ENCODE measurements at regions not wholly inside any gene's neighbourhood (a gene's known extent, or its start where the extent isn't known, plus 50 kb on each side); places are given as distances from the start of the nearest gene placed in this dataset.

GRCh38 chr20:23224806-23225205 is 125.8 kb upstream of the NXT1 start:
- TF ChIP-seq YY1 (IDR thresholded peaks at IDR 0.05; ENCODE audit: insufficient read depth, insufficient read length): no peak
- no peak for TF ChIP-seq ZNF274 (IDR thresholded peaks at IDR 0.05; ENCODE audit: low read depth, low read length)
- no peak for TF ChIP-seq SUZ12 (IDR thresholded peaks at IDR 0.05; ENCODE audit: extremely low read depth, insufficient read depth, insufficient read length)
- Histone ChIP-seq H3K9ac (ENCODE audit: insufficient read length, low read depth) (no peak overlapping the region), H3K4me3 (ENCODE audit: insufficient read length, low read depth) (no peak overlapping the region), H3K9me3 (ENCODE audit: insufficient read depth, low read length) (no peaks in the 10 kb centered on the region), H3K36me3 (ENCODE audit: insufficient read depth, insufficient read length, low read length) (no peaks in the 10 kb centered on the region), H3K4me1 (ENCODE audit: insufficient read depth, insufficient read length) (no peaks in the 10 kb centered on the region), H3K27me3 (ENCODE audit: insufficient read depth, insufficient read length) (no peaks in the 10 kb centered on the region)
- no peak for DNase-seq (ENCODE audit: low read depth, low spot score)

- H3K4me3 ChIP-seq (ENCODE audit: insufficient read length, low read depth): no peak overlapping the region
- DNase-seq (ENCODE audit: low read depth, low spot score): no peak
- no peak for TF ChIP-seq SUZ12 (IDR thresholded peaks at IDR 0.05; ENCODE audit: extremely low read depth, insufficient read depth, insufficient read length)
- TF ChIP-seq YY1 (IDR thresholded peaks at IDR 0.05; ENCODE audit: insufficient read depth, insufficient read length): no peak
- TF ChIP-seq ZNF274 (IDR thresholded peaks at IDR 0.05; ENCODE audit: low read depth, low read length): no peak
- no peaks in the 10 kb centered on the region for H3K27me3 ChIP-seq (ENCODE audit: insufficient read depth, insufficient read length)
- no peak overlapping the region for H3K9ac ChIP-seq (ENCODE audit: insufficient read length, low read depth)
- H3K4me1 ChIP-seq (ENCODE audit: insufficient read depth, insufficient read length): no peaks in the 10 kb centered on the region
- H3K9me3 ChIP-seq (ENCODE audit: insufficient read depth, low read length): no peaks in the 10 kb centered on the region
- H3K36me3 ChIP-seq (ENCODE audit: insufficient read depth, insufficient read length, low read length): no peaks in the 10 kb centered on the region
Measured at GRCh38 chr20:23223908-23224580, 126.5 kb upstream of the NXT1 start.

DNA sequence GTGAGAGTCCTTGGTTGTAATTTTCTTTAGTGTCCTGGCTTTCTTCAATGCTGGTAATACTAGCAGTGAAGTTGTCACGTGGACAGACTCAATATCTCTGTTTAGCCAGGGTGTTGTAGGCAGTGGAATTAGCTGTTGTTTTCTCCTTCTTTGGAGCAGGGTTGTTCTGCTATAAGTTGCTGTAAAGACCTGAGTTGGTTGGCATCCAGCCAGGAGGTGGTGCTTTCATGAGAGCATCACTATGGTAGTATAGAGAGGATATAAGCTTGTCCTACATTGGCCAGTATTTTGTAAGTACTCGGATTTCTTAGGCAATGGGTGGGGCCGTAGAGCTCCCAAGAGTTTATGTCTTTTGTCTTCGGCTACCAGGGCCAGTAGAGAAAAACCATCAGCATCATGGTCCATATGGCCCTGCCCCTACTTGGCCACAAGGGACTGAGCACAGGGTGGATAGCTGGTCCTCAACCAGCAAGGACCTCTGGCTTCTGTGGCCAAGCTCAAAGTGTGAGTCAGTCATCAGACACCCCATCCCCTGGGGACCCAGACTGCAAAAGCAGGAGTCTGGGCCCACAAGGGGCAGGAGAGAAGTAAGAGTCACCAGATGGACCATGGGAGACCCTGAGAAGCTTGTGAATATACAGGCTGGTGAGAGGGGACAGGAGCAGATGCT is 127.9 kb upstream of the NXT1 start:
- H3K4me3 ChIP-seq (ENCODE audit: insufficient read length, low read depth): no peak overlapping the region
- TF ChIP-seq SUZ12 (IDR thresholded peaks at IDR 0.05; ENCODE audit: extremely low read depth, insufficient read depth, insufficient read length): no peak
- TF ChIP-seq ZNF274 (IDR thresholded peaks at IDR 0.05; ENCODE audit: low read depth, low read length): no peak
- TF ChIP-seq YY1 (IDR thresholded peaks at IDR 0.05; ENCODE audit: insufficient read depth, insufficient read length): no peak
- no peak overlapping the region for H3K9ac ChIP-seq (ENCODE audit: insufficient read length, low read depth)
- H3K9me3 ChIP-seq (ENCODE audit: insufficient read depth, low read length): no peaks in the 10 kb centered on the region
- DNase-seq (ENCODE audit: low read depth, low spot score): no peak
- no peaks in the 10 kb centered on the region for H3K4me1 ChIP-seq (ENCODE audit: insufficient read depth, insufficient read length)
- no peaks in the 10 kb centered on the region for H3K27me3 ChIP-seq (ENCODE audit: insufficient read depth, insufficient read length)
- H3K36me3 ChIP-seq (ENCODE audit: insufficient read depth, insufficient read length, low read length): no peaks in the 10 kb centered on the region

GRCh38 chr20:23217023-23217422 is 130.9 kb upstream of the CD93 start:
- TF ChIP-seq ZNF274 (IDR thresholded peaks at IDR 0.05; ENCODE audit: low read depth, low read length): no peak
- DNase-seq (ENCODE audit: low read depth, low spot score): no peak
- Histone ChIP-seq H3K4me3 (ENCODE audit: insufficient read length, low read depth) (no peak overlapping the region), H3K27me3 (ENCODE audit: insufficient read depth, insufficient read length) (no peaks in the 10 kb centered on the region), H3K4me1 (ENCODE audit: insufficient read depth, insufficient read length) (no peaks in the 10 kb centered on the region), H3K9me3 (ENCODE audit: insufficient read depth, low read length) (no peaks in the 10 kb centered on the region), H3K36me3 (ENCODE audit: insufficient read depth, insufficient read length, low read length) (no peaks in the 10 kb centered on the region), H3K9ac (ENCODE audit: insufficient read length, low read depth) (no peak overlapping the region)

GRCh38 chr20:23215344-23215995 is 129.3 kb upstream of the CD93 start:
- no peaks in the 10 kb centered on the region for H3K27me3 ChIP-seq (ENCODE audit: insufficient read depth, insufficient read length)
- no peak overlapping the region for H3K4me3 ChIP-seq (ENCODE audit: insufficient read length, low read depth)
- H3K9ac ChIP-seq (ENCODE audit: insufficient read length, low read depth): no peak overlapping the region
- no peaks in the 10 kb centered on the region for H3K36me3 ChIP-seq (ENCODE audit: insufficient read depth, insufficient read length, low read length)
- H3K9me3 ChIP-seq (ENCODE audit: insufficient read depth, low read length): no peaks in the 10 kb centered on the region
- DNase-seq (ENCODE audit: low read depth, low spot score): no peak
- no peaks in the 10 kb centered on the region for H3K4me1 ChIP-seq (ENCODE audit: insufficient read depth, insufficient read length)
- TF ChIP-seq ZNF274 (IDR thresholded peaks at IDR 0.05; ENCODE audit: low read depth, low read length): no peak
- no peak for TF ChIP-seq SUZ12 (IDR thresholded peaks at IDR 0.05; ENCODE audit: extremely low read depth, insufficient read depth, insufficient read length)
- TF ChIP-seq YY1 (IDR thresholded peaks at IDR 0.05; ENCODE audit: insufficient read depth, insufficient read length): no peak

GRCh38 chr20:23214903-23215302 is 128.8 kb upstream of the CD93 start:
- TF ChIP-seq SUZ12 (IDR thresholded peaks at IDR 0.05; ENCODE audit: extremely low read depth, insufficient read depth, insufficient read length): no peak
- TF ChIP-seq YY1 (IDR thresholded peaks at IDR 0.05; ENCODE audit: insufficient read depth, insufficient read length): no peak
- no peak for TF ChIP-seq ZNF274 (IDR thresholded peaks at IDR 0.05; ENCODE audit: low read depth, low read length)
- no peak for DNase-seq (ENCODE audit: low read depth, low spot score)
- no peak overlapping the region for H3K4me3 ChIP-seq (ENCODE audit: insufficient read length, low read depth)
- H3K36me3 ChIP-seq (ENCODE audit: insufficient read depth, insufficient read length, low read length): no peaks in the 10 kb centered on the region
- no peaks in the 10 kb centered on the region for H3K4me1 ChIP-seq (ENCODE audit: insufficient read depth, insufficient read length)
- no peaks in the 10 kb centered on the region for H3K27me3 ChIP-seq (ENCODE audit: insufficient read depth, insufficient read length)
- H3K9me3 ChIP-seq (ENCODE audit: insufficient read depth, low read length): no peaks in the 10 kb centered on the region
- H3K9ac ChIP-seq (ENCODE audit: insufficient read length, low read depth): no peak overlapping the region

DNA sequence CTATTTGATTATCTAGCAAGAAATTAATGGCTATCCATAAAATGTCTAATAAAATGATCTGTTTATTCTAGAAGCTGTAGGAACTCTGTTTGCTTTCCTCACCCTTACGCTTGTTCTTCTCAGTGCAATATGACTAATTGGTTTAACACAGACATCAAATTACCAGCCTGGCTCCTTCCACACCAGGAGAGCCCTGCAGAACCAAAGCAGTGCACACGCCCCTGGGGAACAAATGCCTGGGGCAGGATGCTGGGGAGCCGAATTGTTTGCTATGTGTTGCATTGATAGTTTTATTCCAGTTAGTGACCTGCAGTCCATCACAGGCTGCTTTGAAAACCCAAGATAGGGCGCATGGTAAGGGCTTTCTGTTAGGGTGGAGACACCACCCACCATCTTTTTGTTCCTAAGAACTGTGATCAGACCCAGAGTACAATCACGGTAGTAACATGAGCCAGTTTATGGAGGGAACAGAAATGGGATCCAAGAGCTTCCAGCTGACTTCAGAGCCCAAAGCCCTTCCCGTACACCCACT is 126.4 kb upstream of the CD93 start:
- TF ChIP-seq ZNF274 (IDR thresholded peaks at IDR 0.05; ENCODE audit: low read depth, low read length) (no peak), YY1 (IDR thresholded peaks at IDR 0.05; ENCODE audit: insufficient read depth, insufficient read length) (no peak), SUZ12 (IDR thresholded peaks at IDR 0.05; ENCODE audit: extremely low read depth, insufficient read depth, insufficient read length) (no peak)
- Histone ChIP-seq H3K4me3 (ENCODE audit: insufficient read length, low read depth) (no peak overlapping the region), H3K36me3 (ENCODE audit: insufficient read depth, insufficient read length, low read length) (no peaks in the 10 kb centered on the region), H3K27me3 (ENCODE audit: insufficient read depth, insufficient read length) (no peaks in the 10 kb centered on the region), H3K9ac (ENCODE audit: insufficient read length, low read depth) (no peak overlapping the region), H3K9me3 (ENCODE audit: insufficient read depth, low read length) (no peaks in the 10 kb centered on the region), H3K4me1 (ENCODE audit: insufficient read depth, insufficient read length) (no peaks in the 10 kb centered on the region)
- no peak for DNase-seq (ENCODE audit: low read depth, low spot score)
